HG02678 (cell line): ENCODE measurements at regions not wholly inside any gene's neighbourhood (a gene's known extent, or its start where the extent isn't known, plus 50 kb on each side); places are given as distances from the start of the nearest gene placed in this dataset.

Experiments used
- ATAC-seq: cut with Tn5 transposase; IDR thresholded peaks from one replicate; pipeline ENCODE4 v1.9.1; 2021; ENCODE audit warnings: mild to moderate bottlenecking, moderate library complexity; ENCODE audit not compliant: unreplicated experiment

DNA sequence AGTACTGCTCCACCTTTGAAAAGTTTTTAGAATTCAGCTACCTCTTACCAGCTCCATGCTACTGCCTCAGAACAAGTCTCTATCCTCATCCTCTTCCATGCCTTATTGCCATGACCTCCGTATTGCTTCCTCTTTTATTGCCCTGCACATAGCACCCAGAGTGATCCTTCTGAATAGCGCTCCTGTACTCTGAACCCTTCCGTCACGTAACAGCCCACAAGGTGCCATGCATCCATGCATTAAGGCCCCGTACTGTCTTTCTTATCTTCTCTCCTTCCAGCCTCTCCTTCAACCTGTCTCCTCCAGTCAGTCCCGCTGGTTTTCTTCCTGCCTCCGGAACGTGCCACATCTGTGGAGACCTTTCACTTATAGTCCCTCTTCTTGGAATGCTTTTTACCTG lies 273.3 kb upstream of the SEMA6A start:
- ATAC-seq, result no peak

DNA sequence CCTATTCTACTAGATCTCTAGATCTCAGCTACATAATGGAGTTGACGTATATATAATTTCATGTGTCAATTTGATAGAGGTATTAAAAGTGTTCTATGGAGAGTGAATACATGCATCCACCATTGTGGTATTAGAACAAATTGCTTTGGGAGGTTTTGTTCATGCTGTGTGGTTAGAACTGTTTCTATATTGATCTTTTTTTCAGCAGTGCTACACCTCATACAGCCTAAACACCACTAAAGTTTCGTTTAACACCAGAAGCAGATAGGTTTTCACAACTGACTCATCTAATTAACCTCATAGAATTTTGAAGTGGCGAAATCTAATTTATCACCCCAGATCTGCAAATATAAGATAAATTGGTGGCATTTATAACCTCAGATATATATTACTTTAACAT lies 269.4 kb upstream of the SEMA6A start:
- ATAC-seq, result no peak

DNA sequence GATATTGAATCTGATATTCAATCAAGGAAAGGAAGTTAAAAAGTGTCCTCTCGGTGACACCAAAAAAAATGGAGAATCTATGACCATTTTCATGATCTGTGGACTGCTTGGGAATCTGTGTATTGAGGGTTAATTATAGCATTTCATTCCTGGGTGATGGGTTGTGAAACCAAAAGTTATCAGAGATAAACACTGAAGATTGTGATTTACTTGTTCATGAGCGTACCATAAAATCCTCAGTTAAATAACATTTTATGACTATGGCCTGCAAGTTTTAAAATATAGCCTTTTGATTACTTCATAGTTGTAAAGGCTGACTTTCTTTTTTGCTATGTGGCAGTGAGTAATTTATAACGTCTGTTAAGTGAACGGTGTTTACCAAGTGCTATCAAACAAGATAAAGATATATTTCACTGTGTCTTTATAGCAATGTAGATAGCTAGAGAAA lies 267.9 kb upstream of the SEMA6A start:
- ATAC-seq, result no peak

DNA sequence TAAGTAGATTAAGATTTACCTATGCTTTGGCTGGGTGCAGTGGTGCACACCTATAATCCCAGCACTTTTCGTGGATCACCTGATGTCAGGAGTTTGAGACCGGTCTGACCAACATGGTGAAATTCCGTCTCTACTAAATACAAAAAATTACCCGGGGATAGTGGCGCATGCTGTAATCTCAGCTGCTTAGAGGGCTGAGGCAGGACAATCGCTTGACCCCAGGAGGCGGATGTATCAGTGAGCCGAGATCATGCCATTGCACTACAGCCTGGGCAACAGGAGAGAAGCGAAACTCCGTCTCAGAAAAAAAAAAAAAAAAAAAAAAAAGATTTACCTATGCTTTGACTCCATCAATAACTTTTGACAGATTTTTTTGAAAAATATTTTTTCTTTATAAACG lies 267.1 kb upstream of the SEMA6A start:
- ATAC-seq, result no peak

DNA sequence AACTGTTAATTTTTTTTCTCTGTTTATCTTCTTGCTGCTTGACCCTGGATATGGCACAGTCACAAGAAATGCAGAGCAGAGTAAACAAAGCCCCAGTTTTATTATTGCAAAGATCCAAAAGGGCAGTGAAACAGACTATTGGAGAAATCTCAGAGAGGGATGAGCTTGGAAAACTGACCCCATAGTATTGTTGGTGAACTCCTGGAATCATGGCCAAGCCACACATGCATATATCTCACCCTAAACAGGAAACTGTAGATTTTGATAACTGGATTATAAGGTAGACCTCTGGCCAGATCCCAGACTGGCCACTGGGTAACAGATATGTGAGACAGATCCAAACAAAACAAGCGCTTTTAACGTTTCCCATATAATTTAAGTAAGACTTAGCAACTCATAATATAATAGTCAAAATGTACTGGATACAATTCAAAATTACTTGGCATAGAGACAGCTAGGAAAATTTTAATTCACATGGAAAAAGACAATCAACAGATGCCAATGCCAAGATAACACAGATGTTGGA lies 263.5 kb upstream of the SEMA6A start:
- ATAC-seq, result no peak

DNA sequence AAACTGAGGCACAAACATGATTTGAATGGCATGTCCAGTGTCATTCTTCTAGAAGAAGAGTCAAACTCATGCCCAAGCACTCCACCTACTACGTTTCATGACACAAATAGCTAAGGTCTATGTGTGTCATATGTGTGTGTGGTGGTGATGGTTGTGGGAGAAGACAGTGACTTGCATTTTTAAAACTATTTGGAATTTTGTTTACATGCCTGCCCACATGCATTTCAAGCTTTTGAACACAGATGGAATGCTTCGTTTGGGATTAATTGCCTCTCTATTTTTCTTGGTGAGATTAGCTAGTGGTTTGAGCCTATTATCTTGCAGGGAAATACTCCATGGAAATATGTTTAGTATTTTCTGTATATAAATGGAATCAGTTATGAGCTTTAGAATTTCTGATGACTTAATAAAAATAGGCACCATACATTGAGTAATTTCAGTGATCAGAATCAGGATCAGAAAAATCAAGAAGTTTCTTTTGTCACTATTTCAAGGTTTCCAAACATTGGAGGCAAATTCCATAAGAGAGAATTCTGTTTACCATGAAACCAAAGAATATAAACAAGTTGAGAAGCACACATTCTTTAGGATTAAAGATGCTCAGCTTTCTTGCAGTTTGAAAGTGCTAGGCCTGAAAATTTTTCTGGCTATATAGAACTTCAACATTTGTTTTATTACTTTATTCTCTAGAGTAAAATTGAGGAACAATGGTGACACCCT lies 260.3 kb upstream of the SEMA6A start:
- no peak for ATAC-seq

DNA sequence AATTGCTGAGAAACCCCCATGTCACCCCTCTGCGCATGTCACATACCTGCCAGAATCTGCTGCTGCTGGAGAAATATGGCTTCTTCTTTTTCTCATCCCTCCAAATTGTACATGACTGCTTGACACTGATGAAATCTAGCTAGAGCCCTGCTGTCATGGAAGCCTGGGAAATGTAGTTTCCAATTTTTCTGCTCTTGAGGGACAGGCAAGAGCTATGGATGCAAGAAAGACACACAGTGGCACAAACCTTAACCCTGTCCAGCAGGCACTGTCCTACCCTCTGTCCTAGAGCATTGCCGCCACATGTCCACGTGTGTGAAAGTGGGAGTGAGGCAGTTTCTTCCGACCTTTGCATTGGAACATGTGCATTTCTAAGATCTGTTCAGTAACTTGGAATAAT lies 255.5 kb upstream of the SEMA6A start:
- no peak for ATAC-seq

DNA sequence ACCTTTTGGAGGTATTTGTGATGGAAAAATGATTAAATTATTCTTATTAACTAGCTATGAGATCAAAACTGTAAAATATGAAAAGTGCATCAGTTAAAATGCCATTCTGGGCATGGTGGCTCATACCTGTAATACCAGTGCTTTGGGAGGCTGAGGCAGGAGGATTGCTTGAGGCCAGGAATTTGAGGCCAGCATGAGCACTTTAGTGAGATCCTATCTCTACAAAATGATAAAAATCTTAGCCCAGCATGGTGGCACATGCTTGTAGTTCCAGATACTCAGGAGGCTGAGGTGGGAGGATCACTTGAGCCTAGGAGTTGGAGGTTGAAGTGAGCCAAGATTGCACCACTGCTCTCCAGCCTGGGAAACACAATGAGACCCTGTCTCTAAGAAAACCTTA lies 252.5 kb upstream of the SEMA6A start:
- no peak for ATAC-seq

DNA sequence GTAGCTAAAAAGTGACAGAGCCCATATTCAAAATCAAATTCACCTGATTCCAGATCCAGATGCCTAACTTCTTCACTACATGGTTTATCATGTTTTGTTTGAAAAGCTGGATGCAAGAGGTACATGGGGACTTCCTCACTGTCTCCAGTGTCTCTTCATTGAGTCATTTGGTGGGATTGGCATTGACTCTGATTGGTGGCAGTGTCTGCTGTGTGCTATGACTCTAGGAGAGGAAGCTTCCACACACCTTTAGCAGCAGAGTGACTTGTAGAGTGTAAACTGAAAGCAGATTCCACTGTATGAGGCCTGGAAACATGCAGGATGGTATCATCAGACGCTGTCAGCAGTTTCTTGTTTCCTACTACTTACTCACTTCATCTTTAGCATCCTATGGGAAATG lies 250.9 kb upstream of the SEMA6A start:
- no peak for ATAC-seq

DNA sequence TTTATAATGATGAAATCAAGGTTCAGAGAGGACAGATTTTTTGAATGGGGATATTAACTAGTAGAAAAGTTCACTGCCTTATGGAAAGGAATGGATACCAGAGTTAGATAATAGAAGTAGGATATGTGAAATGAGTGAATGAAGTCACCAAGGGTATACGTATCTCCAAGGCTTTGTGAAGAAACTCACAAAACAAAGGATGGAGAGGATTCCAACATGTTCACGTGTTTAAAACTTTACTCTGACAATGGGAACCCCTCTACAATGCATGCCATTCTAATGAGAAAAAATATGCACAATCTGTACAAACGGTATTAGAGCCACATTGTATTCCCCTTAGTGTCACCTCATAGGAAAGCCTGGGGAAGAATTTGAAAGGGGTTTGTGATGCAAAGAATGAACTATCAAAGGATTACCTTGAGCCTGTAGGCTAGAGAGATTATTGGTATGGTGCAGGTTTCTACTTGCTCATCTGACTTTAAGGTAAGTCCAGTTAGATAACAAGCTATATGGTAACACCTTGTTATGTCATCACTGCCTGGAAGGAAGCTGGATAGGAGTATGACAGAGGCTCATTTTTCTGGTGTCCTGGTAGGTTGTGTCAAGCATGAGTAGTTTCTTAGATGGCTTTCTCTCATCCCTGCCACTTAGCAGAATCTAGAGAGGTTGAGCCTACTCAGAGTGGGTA lies 250.3 kb upstream of the SEMA6A start:
- ATAC-seq, result no peak

DNA sequence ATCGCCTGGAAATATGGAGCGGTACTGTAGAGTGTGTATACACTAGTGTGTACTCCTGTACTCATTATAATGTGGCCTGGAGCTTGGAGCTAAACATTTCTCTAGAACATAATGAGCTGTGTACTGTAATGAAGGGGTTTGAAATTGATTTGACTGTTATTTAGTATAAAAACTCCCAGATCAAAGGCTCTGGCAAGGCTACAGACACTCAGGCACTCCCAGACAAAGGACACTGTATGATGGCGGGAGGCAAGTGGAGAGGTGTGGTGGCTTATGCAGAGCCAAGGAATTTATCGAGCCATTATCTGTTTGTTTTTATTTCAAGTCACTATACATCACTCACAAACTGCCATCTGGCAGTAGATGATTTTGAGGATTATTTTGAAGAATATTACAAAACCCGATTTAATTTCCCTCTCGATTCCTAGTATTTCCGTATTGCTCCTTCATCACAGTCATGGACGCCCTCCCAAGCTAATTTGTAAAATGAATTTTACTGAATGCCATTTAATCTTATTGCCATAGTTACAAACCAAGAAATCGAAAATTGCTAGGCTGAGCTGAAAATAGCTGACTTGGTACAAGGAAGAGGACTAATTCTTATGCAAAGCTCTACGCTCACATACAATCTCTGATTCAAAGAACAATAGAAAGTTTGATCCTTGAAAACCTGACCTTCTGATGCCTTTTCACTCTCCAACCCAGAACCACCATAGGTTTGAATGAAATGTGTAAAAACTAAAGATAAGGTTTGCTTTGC lies 240.2 kb upstream of the SEMA6A start:
- ATAC-seq, result no peak

DNA sequence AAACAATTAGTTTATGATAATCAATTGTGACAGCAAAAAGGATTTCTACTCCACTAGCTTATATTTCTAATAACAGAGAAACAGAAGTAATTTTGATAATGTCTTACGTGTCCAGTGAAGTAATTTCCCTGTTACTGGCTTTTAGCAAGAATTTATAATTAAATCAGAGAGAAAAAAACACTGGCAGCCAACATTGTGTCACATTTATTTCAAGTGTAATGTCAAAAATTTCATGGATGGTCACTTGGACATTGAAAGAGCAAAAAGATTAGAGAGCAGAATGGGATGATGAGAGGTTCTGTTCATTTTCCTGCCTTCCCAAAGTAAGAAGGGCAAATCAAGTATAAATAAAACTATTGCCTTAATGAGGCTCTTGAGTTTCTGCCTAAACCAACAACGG lies 239.3 kb upstream of the SEMA6A start:
- no peak for ATAC-seq

DNA sequence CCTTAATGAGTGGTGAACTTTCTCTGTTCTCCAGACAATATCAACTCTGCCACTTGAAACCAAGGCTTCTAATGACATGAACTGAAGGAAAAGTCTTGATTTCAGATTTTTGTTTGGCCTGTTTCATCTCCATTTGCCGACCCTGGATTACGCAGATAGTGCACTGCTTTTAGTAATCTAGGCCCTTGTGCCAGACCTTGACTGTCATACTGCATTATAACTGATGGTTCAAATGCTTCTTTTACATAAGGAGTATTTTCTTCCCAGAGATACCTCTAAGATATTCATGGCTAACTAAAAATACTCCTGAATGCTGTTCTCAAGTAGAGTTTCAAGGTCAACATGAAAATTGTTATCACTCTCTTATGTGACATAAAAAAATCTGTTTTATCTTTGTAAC lies 238.7 kb upstream of the SEMA6A start:
- no peak for ATAC-seq

DNA sequence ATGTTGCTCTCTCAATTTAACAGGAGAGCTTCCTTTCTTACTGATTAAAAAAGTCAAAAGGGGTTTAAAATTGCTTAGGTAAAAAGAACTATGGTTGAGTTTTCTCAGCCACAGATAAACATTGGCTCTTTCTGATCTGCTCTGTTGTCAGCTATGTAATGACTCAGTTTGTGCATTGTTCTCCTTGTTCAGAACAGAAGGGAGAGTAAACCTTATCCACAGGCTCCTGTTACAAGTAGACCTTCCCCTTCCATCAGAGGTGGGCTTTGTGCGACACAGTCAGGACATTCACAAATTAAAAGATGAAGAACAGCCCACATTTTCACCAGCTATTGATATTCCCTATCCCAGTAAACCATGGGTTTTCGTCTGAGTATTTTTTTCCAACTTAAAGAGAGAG lies 236.3 kb upstream of the SEMA6A start:
- no peak for ATAC-seq

DNA sequence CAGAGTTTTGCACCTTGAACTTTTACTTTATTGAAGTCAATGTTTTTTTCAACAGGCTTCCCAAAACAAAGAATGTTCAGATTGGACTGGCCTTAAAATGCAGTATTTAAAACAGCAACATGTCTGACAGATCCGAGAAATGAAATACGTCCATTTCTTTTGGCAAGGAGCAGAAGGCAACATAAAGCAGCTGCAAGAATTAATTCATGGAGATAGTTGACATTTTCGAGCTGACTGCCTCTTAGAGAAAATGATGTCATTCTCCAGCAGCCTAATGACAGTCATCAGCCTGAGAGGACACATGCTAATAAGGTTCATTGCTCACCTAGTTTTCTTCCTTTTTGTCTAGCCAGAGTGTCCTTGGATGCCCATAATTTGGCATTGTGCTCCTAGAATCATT lies 232.2 kb upstream of the SEMA6A start:
- no peak for ATAC-seq

DNA sequence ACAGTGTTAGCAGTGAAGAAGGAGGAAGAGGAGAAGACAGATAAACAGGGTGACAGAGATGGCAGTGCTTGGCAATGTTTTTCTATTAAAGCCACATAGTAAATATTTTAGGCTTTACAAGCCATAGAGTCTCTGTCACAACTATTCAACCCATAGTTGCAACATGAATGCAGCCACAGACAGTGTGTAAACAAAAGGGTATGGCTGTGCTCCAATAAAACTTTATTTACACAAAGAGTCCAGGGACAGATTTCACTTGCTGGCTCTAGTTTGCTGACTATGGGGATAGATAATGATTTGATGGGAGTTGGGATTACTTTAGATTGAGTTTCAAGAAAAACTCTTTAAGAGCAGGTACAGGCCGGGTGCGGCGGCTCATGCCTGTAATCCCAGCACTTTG lies 224.8 kb upstream of the SEMA6A start:
- ATAC-seq, result no peak

DNA sequence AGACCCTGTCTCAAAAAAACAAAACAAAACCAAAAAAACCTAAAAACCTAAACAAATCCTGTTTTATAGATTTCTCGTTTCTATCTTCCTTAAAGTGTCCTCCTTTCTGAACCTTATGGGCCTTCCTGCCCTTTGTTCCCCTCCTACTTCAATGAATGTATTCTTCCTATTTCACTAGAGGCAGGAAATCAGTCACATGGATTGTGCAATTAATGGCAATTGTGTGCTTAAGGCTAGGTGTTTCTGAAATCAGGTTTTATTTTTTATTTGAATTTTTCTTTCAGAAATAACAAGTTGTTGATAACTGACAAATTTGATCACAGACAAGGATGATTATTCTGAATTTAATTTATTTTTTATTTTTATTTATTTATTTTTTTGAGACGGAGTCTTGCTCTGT lies 220.6 kb upstream of the SEMA6A start:
- no peak for ATAC-seq

DNA sequence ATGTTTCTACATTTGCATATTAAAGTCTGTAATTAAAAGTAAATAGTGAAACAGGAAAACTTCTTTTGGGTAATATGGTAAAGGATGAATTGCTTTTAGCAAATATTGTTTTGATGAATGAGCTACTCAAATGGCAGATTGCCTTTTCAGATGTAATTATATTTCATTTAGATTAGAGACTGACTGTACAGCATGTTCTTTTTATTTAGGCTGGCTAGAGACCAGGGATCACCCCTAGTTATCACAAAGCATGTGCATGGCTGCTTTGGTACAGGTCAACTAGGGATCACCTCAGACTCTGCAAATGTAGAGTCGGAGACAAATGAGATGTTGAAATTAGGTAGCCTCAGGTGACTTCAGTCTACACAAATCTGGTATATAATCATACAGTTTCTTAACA lies 214.9 kb upstream of the SEMA6A start:
- no peak for ATAC-seq

DNA sequence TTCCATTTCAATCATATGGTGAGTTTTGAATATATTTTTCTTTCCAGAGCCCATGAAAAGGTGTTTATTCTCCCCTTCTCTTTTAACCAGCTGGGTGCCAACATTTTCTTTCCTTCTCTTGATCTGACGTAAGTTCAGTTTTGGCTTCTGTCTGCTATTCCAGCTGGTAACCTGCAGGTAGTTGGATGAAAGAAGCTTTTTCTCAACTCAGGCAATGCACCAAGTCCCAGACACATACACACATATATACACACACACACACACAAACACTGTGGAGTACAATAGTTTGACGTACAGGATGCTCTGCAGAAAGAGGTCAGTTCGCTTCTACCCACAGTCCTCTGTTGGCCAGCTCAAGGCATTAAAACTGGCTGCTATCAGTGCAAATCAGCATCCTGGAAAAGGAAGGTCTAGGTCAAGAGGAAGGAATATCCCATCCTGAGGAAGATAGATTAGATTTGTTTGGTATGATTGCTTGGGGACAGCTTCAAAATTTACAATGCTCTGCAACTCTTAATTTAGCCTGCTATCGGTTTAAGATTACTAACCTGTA lies 214.3 kb upstream of the SEMA6A start:
- no peak for ATAC-seq

DNA sequence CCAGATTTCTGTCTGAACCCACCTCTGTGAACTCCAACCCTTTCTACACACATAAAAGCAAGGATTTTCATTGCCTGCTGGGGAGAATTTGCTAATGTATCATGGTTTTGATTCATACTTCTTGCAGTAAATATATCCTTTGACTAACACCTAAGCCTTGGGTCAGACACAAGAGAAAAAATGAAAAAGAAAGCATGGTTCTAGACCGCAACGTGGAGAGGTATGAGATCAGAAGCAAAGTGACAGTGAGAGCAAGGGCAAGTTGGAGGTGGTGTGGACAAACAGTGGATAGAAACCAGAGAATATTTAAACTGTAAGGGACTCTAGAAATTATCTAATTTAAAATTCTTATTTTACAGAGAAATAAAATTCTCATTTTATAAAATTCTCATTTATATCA lies 212.9 kb upstream of the SEMA6A start:
- no peak for ATAC-seq

DNA sequence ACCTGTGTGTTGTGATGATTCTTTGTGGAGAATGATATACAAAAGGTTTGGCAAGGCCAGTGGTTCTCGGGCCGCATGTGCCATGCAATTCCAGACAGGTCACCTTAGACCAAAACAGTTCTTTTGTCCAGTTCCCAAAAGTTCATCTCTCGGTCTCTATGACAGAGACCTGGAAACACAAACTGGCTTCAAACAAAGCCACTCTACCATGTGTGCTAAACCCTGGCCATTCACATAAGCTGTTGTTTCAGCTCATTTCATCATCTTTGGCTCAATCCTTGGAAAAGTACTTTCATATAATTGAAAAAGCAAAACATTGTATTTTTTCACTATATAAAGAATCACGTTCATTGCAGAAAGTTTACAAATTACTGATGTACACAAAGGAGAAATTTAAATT lies 210.5 kb upstream of the SEMA6A start:
- no peak for ATAC-seq

DNA sequence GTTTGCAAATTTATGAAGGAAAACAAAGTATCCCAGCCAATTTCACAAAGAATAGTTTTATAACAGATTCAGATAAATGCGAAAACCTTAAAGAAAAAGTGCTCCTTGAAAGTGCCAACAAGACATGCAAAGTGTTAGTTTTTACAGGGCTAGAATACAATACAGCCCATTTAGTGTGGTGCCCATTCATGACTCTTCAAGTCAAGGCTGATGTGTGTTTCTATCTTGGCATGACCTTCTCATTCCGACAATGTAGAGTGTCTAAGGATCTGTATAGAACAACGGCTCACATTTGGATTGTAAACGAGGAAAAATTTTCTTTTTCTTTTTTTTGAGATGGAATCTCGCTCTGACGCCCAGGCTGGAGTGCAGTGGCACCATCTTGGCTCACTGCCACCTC lies 205.2 kb upstream of the SEMA6A start:
- ATAC-seq, result no peak
